Panc1 (cell line): ENCODE measurements at regions not wholly inside any gene's neighbourhood (a gene's known extent, or its start where the extent isn't known, plus 50 kb on each side); places are given as distances from the start of the nearest gene placed in this dataset.

Experiments
- ATAC-seq: fragments of 200-7000 bp; cut with Tn5 transposase; 2 replicates; pipeline ENCODE4 v1.9.1; 2020; ENCODE audit warnings: mild to moderate bottlenecking, moderate library complexity
- BruUV-seq: library from RNA; stranded (reverse); fragments of 400-500 nt; replicated peaks from 2 replicates; lab custom pipeline; 2021; lab: Mats Ljungman, UMichigan
- CTCF ChIA-PET: fragments of 300-600 bp; sonication (Branson Sonifier 250); formaldehyde crosslinking; loops from one replicate; lab custom pipeline; 2022; ENCODE audit warnings: antibody characterized with exemption; lab: Charles Lee
- POLR2A ChIA-PET: fragments of 300-600 bp; sonication (Branson Sonifier 250); formaldehyde crosslinking; loops from one replicate; lab custom pipeline; 2022; ENCODE audit warnings: antibody characterized with exemption; lab: Charles Lee
- DNase-seq: peaks from one replicate; pipeline ENCODE4 v3.0.0-alpha.2; 2010; ENCODE audit warnings: low read depth, low spot score
- H3K27ac ChIP-seq: 2 replicates; pipeline ENCODE4 v1.5.1; 2011; ENCODE audit warnings: mild to moderate bottlenecking, low read length, inconsistent platforms
- H3K27me3 ChIP-seq: fragments of 200-500 bp; sonication (Bioruptor generic); 2 replicates; pipeline ENCODE4 v1.6.0; 2014; ENCODE audit warnings: low read length, inconsistent platforms; ENCODE audit not compliant: control insufficient read depth, insufficient read depth
- H3K36me3 ChIP-seq: fragments of 200-500 bp; sonication (Bioruptor generic); 2 replicates; pipeline ENCODE4 v1.5.1; 2014; ENCODE audit warnings: inconsistent platforms, mild to moderate bottlenecking, low read length, moderate library complexity; ENCODE audit not compliant: control insufficient read depth, insufficient read depth
- H3K4me1 ChIP-seq: 2 replicates; pipeline ENCODE4 v1.5.1; 2011; ENCODE audit warnings: inconsistent platforms, mild to moderate bottlenecking, low read length, moderate library complexity; ENCODE audit not compliant: control insufficient read depth, insufficient read depth
- H3K4me3 ChIP-seq, 2 experiments: 2 replicates each; pipeline ENCODE4 v1.5.1; 2011 to 2012; ENCODE audit warnings: low read depth in 2 of 2, low read length in 2 of 2, mild to moderate bottlenecking in 2 of 2, inconsistent platforms in 1 of 2, moderate library complexity in 1 of 2
- H3K9me3 ChIP-seq: fragments of 200-500 bp; sonication (Bioruptor generic); 2 replicates; pipeline ENCODE4 v1.5.1; 2014; ENCODE audit warnings: low read depth, mild to moderate bottlenecking, inconsistent platforms, low read length, moderate library complexity; ENCODE audit not compliant: control insufficient read depth, insufficient read depth
- POLR2AphosphoS5 ChIP-seq: IDR thresholded peaks from 2 replicates; pipeline ENCODE4 v1.6.1; 2012; ENCODE audit warnings: mild to moderate bottlenecking, low read depth, low read length, moderate library complexity
- SIN3A ChIP-seq: IDR thresholded peaks from 2 replicates; pipeline ENCODE4 v1.6.1; 2012; ENCODE audit warnings: low read depth, mild to moderate bottlenecking, low read length, moderate library complexity, borderline replicate concordance; ENCODE audit not compliant: insufficient read depth
- TCF7L2 ChIP-seq: IDR thresholded peaks from 2 replicates; pipeline ENCODE4 v1.6.1; 2011; ENCODE audit warnings: mild to moderate bottlenecking, low read depth, low read length, inconsistent platforms
- in situ Hi-C: cut with HindIII; loops from 2 replicates; pipeline ENCODE4 v1.10.0; 2016; ENCODE audit warnings: low sequenced_read_pairs, low pct_unique_long_range_greater_than_20kb
- intact Hi-C: fragments of 100-400 bp; cut with micrococcal nuclease; formaldehyde crosslinking; loops from one replicate; pipeline ENCODE4 v1.10.0; 2022; ENCODE audit not compliant: unreplicated experiment
- TF ChIP-seq, protein P1 (sequence below): fragments of 450-650 bp; IDR thresholded peaks from 2 replicates; pipeline ENCODE4 v1.5.1; 2017; ENCODE audit warnings: mild to moderate bottlenecking
- TF ChIP-seq, protein P2 (sequence below), 2 experiments: IDR thresholded peaks; 2 replicates each; pipeline ENCODE4 v1.6.1; 2011 to 2012; ENCODE audit warnings: low read depth in 2 of 2, control low read depth in 1 of 2, low read length in 1 of 2, mild to moderate bottlenecking in 1 of 2, moderate library complexity in 1 of 2; ENCODE audit not compliant: insufficient read depth in 1 of 2

GRCh38 chr2:157991932-157992331 is 109.7 kb upstream of the UPP2 start:
- TF ChIP-seq POLR2AphosphoS5: no peak
- no peak for TF ChIP-seq SIN3A
- TF ChIP-seq TCF7L2: no peak
- TF ChIP-seq, protein P1, sequence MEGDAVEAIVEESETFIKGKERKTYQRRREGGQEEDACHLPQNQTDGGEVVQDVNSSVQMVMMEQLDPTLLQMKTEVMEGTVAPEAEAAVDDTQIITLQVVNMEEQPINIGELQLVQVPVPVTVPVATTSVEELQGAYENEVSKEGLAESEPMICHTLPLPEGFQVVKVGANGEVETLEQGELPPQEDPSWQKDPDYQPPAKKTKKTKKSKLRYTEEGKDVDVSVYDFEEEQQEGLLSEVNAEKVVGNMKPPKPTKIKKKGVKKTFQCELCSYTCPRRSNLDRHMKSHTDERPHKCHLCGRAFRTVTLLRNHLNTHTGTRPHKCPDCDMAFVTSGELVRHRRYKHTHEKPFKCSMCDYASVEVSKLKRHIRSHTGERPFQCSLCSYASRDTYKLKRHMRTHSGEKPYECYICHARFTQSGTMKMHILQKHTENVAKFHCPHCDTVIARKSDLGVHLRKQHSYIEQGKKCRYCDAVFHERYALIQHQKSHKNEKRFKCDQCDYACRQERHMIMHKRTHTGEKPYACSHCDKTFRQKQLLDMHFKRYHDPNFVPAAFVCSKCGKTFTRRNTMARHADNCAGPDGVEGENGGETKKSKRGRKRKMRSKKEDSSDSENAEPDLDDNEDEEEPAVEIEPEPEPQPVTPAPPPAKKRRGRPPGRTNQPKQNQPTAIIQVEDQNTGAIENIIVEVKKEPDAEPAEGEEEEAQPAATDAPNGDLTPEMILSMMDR: no peak
- TF ChIP-seq, protein P2, sequence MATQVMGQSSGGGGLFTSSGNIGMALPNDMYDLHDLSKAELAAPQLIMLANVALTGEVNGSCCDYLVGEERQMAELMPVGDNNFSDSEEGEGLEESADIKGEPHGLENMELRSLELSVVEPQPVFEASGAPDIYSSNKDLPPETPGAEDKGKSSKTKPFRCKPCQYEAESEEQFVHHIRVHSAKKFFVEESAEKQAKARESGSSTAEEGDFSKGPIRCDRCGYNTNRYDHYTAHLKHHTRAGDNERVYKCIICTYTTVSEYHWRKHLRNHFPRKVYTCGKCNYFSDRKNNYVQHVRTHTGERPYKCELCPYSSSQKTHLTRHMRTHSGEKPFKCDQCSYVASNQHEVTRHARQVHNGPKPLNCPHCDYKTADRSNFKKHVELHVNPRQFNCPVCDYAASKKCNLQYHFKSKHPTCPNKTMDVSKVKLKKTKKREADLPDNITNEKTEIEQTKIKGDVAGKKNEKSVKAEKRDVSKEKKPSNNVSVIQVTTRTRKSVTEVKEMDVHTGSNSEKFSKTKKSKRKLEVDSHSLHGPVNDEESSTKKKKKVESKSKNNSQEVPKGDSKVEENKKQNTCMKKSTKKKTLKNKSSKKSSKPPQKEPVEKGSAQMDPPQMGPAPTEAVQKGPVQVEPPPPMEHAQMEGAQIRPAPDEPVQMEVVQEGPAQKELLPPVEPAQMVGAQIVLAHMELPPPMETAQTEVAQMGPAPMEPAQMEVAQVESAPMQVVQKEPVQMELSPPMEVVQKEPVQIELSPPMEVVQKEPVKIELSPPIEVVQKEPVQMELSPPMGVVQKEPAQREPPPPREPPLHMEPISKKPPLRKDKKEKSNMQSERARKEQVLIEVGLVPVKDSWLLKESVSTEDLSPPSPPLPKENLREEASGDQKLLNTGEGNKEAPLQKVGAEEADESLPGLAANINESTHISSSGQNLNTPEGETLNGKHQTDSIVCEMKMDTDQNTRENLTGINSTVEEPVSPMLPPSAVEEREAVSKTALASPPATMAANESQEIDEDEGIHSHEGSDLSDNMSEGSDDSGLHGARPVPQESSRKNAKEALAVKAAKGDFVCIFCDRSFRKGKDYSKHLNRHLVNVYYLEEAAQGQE (IDR thresholded peaks at IDR 0.05; ENCODE audit: insufficient read depth in 1 of 2, low read depth in 2 of 2, low read length in 1 of 2): no peak
- DNase-seq (no peak), ATAC-seq (no peak)
- Histone ChIP-seq H3K4me1 (no peaks in the 10 kb centered on the region), H3K27ac (no peak overlapping the region), H3K9me3 (no peaks in the 10 kb centered on the region), H3K27me3 (no peaks in the 10 kb centered on the region), H3K36me3 (no peaks in the 10 kb centered on the region), H3K4me3 (no peak overlapping the region)
- in situ Hi-C loops: no loop called here
- BruUV-seq: no TSS peak
- POLR2A ChIA-PET: interaction anchor here (0.6 kb wide), 1 partner anchor 10 kb away, joined by 3 read pairs; no protein-coding TSS in a partner anchor
- CTCF ChIA-PET: no interaction called here
- intact Hi-C loops: no loop called here

DNA sequence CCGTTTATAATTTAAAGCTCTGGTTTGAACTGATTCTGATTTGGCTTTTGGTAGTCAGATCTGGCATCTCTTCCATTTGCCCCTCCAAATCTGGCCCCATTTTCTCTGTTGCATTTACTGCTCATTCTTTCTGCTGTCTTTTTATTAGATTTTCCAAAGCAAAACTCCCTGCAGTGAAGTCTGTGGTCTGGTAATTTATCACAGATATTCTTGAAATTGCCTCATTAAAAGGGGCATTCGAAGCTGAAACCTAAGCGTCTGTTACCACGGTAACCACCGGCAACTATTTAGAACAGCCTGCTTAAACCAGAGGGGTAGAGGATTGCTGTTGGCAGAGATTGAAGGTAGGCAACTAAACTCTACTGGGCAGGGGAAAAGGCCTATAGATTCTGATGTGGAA is 111.5 kb upstream of the UPP2 start:
- CTCF ChIA-PET: no interaction called here
- H3K27ac ChIP-seq: no peak overlapping the region
- ATAC-seq (no peak), DNase-seq (no peak)
- no peaks in the 10 kb centered on the region for H3K4me1 ChIP-seq
- TF ChIP-seq, protein P1: no peak
- TF ChIP-seq SIN3A (no peak), TCF7L2 (no peak), POLR2AphosphoS5 (no peak)
- TF ChIP-seq, protein P2 (IDR thresholded peaks at IDR 0.05; ENCODE audit: insufficient read depth in 1 of 2, low read depth in 2 of 2, low read length in 1 of 2): no peak
- in situ Hi-C loops: no loop called here
- H3K27me3 ChIP-seq: no peaks in the 10 kb centered on the region
- intact Hi-C loops: no loop called here
- H3K4me3 ChIP-seq: no peak overlapping the region
- no peaks in the 10 kb centered on the region for H3K9me3 ChIP-seq
- BruUV-seq: no TSS peak
- H3K36me3 ChIP-seq: no peaks in the 10 kb centered on the region
- POLR2A ChIA-PET: no interaction called here
